ENCODE measurements at regions not wholly inside any gene's neighbourhood (a gene's known extent, or its start where the extent isn't known, plus 50 kb on each side); places are given as distances from the start of the nearest gene placed in this dataset.

- Histone ChIP-seq H3K4me1 (ENCODE audit: insufficient read depth, low read length) (no peaks in the 10 kb centered on the region), H3K79me1 (ENCODE audit: insufficient read depth, low read depth, low read length, poor library complexity, severe bottlenecking) (no peaks in the 10 kb centered on the region), H4K5ac (ENCODE audit: insufficient read length, low read depth, low read length) (no peak overlapping the region), H3K56ac (ENCODE audit: insufficient read length, low read depth, low read length) (no peak overlapping the region), H3K14ac (ENCODE audit: insufficient read depth, low read length) (no peak overlapping the region), H3K23me2 (ENCODE audit: insufficient read length, low read depth, low read length, poor library complexity, severe bottlenecking) (no peaks in the 10 kb centered on the region), H2BK12ac (ENCODE audit: insufficient read length, low read depth, low read length) (no peak overlapping the region), H2AK5ac (ENCODE audit: insufficient read length, low read length) (no peak overlapping the region), H2BK15ac (ENCODE audit: low read depth, low read length) (no peak overlapping the region), H2BK20ac (ENCODE audit: low read depth, low read length, poor library complexity, severe bottlenecking) (no peak overlapping the region), H3T11ph (ENCODE audit: low read length) (no peak overlapping the region), H3K27ac (ENCODE audit: insufficient read length, low read depth, low read length) (no peak overlapping the region), H4K8ac (replicated peaks; ENCODE audit: insufficient read length, low read depth, low read length) (no peak overlapping the region), H2AFZ (ENCODE audit: low read length) (no peak overlapping the region), H3K79me2 (ENCODE audit: insufficient read depth, low read length) (no peaks in the 10 kb centered on the region), H2BK120ac (ENCODE audit: low read depth, low read length, poor library complexity, severe bottlenecking) (no peak overlapping the region), H2BK5ac (ENCODE audit: insufficient read length, low read length) (no peak overlapping the region), H4K91ac (ENCODE audit: insufficient read length, low read depth, low read length) (no peak overlapping the region), H3K9me3 (ENCODE audit: control insufficient read depth, low read depth, low read length) (no peaks in the 10 kb centered on the region), H3K23ac (ENCODE audit: insufficient read length, low read depth, low read length) (no peak overlapping the region), H4K20me1 (ENCODE audit: control insufficient read depth, insufficient read depth, insufficient read length) (no peaks in the 10 kb centered on the region), H3K4me2 (ENCODE audit: insufficient read depth, insufficient read length, low read length) (no peak overlapping the region), H3K9ac (ENCODE audit: extremely low read depth, insufficient read length, low read length) (no peak overlapping the region), H3K27me3 (ENCODE audit: insufficient read depth, low read length) (no peaks in the 10 kb centered on the region), H3K4ac (ENCODE audit: low read depth, low read length) (no peak overlapping the region), H3K18ac (ENCODE audit: insufficient read length, low read depth, low read length) (no peak overlapping the region)
- Mint-ChIP-seq H3K9me3 (no peaks in the 10 kb centered on the region), H3K4me3 (no peak overlapping the region), H3K27me3 (ENCODE audit: low read depth) (no peaks in the 10 kb centered on the region), H3K36me3 (ENCODE audit: insufficient read depth in 1 of 3, low read depth in 3 of 3) (no peaks in the 10 kb centered on the region), H3K4me1 (no peaks in the 10 kb centered on the region), H3K27ac (no peak overlapping the region; a peak in 1 of 7 replicates)
- DNase-seq = no peak
- TF ChIP-seq CTCF (conservative IDR thresholded peaks at IDR 0.05) = no peak
- WGBS (ENCODE audit: extremely low coverage, insufficient read length, low lambda C conversion rate) = no CpG with 5 or more reads among the region's 7 CpGs
Observed at GRCh38 chr18:21180588-21180987, 61.4 kb upstream of the GREB1L start.

Data from H9 (cell line).